Gastrocnemius medialis (tissue), 4 donors: ENCODE measurements at regions not wholly inside any gene's neighbourhood (a gene's known extent, or its start where the extent isn't known, plus 50 kb on each side); places are given as distances from the start of the nearest gene placed in this dataset.

ENCODE experiments used
- ATAC-seq, 2 donors: fragments of 150-250 bp; one replicate each; pipeline ENCODE4 v1.9.1; 2016
- DNase-seq, 2 donors: peaks; one replicate each; pipeline ENCODE4 v3.0.0-alpha.2; 2019
- H3K27ac ChIP-seq, 4 donors: fragments of 200-600 bp; sonication (generic); 1 replicate in 1 of 4; 2 replicates in 3 of 4; pipeline ENCODE4 v1.5.1; 2016 to 2018; ENCODE audit warnings: mild to moderate bottlenecking in 2 of 4, moderate library complexity in 1 of 4
- H3K27me3 ChIP-seq, 3 donors: fragments of 200-600 bp; sonication (generic) in 2 of 3; 1 replicate in 1 of 3; 2 replicates in 2 of 3; pipeline versions ENCODE4 v1.5.1 to v1.6.0; 2016 to 2019; ENCODE audit warnings: mild to moderate bottlenecking in 1 of 3, moderate library complexity in 1 of 3
- H3K36me3 ChIP-seq, 2 donors: fragments of 200-600 bp; sonication (generic) in 1 of 2; one replicate each; pipeline ENCODE4 v1.5.1; 2017 to 2018
- H3K4me1 ChIP-seq, 2 donors: fragments of 200-600 bp; sonication (generic) in 1 of 2; one replicate each; pipeline ENCODE4 v1.5.1; 2016 to 2017; ENCODE audit warnings: mild to moderate bottlenecking in 2 of 2
- H3K4me3 ChIP-seq, 4 donors: fragments of 200-600 bp; sonication (generic) in 3 of 4; 1 replicate in 1 of 4; 2 replicates in 3 of 4; pipeline ENCODE4 v1.5.1; 2016 to 2019; ENCODE audit warnings: mild to moderate bottlenecking in 2 of 4
- H3K9me3 ChIP-seq, 3 donors: fragments of 200-600 bp; sonication (generic) in 2 of 3; 1 replicate in 1 of 3; 2 replicates in 2 of 3; pipeline ENCODE4 v1.5.1; 2016 to 2019
- POLR2A ChIP-seq, 2 donors: fragments of 450-650 bp; IDR thresholded peaks; one replicate each; pipeline ENCODE4 v1.6.1; 2017; ENCODE audit warnings: antibody characterized with exemption in 2 of 2, mild to moderate bottlenecking in 2 of 2, moderate library complexity in 2 of 2
- in situ Hi-C, 4 donors: fragments of 200-750 bp; cut with MboI; loops; one replicate each; pipeline versions ENCODE4 v1.15.0 to v1.8.0; 2017; ENCODE audit warnings: low sequenced_read_pairs in 4 of 4
- intact Hi-C: fragments of 100-400 bp; cut with DNase I; formaldehyde crosslinking; loops from one replicate; pipeline ENCODE4 v1.15.1; 2023; ENCODE audit warnings: low total_unique reads
- TF ChIP-seq, protein P1 (sequence below), 5 experiments: fragments of 450-650 bp in 3 of 5; fragments of 200-600 bp in 2 of 5; sonication (generic) in 2 of 5; IDR thresholded peaks in 4 of 5; conservative IDR thresholded peaks in 1 of 5; 1 replicate in 4 of 5; 2 replicates in 1 of 5; pipeline ENCODE4 v1.5.1; 2016 to 2019; ENCODE audit warnings: antibody characterized with exemption in 5 of 5, mild to moderate bottlenecking in 3 of 5, moderate library complexity in 3 of 5

DNA sequence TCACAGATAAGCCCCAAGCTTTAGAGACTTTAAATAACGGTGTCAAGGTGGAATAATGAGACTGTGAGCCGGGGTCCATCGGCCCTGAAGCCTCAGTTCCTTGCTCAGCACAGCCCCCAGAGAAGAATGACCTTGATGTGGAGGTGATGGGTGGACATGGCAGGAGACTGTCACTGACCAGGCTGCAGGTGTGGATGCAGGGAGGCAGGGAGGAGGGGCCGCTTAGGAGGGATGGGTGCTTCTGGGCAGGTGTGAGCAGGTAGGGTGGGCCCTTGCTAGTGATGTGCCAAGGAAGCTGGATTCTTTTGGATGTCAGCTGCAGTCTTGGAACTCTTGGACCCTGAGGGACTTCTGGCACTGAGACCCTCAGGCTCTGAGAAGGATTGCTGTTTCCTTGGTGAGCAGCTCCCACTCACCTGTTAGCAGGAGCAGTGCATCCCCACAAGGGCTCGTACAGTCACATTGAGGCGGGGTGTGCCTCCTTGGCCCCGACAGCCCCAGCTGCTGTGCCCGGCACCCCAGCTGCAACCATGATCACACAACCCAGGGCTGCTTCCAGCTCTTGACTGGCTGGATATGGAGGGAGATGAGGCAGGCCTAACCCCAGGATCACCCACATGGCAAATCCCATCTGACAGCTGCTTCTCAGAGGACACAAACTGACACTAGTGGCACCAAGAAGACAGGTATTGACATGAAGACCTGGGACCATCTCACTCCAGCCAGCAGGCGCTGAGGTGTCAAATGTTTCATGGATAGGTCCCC, 209.8 kb upstream of the HDAC4 start:
- ATAC-seq: no peak
- intact Hi-C loops: no loop called here
- in situ Hi-C loops: no loop called here
- DNase-seq: no peak
- TF ChIP-seq, protein P1, sequence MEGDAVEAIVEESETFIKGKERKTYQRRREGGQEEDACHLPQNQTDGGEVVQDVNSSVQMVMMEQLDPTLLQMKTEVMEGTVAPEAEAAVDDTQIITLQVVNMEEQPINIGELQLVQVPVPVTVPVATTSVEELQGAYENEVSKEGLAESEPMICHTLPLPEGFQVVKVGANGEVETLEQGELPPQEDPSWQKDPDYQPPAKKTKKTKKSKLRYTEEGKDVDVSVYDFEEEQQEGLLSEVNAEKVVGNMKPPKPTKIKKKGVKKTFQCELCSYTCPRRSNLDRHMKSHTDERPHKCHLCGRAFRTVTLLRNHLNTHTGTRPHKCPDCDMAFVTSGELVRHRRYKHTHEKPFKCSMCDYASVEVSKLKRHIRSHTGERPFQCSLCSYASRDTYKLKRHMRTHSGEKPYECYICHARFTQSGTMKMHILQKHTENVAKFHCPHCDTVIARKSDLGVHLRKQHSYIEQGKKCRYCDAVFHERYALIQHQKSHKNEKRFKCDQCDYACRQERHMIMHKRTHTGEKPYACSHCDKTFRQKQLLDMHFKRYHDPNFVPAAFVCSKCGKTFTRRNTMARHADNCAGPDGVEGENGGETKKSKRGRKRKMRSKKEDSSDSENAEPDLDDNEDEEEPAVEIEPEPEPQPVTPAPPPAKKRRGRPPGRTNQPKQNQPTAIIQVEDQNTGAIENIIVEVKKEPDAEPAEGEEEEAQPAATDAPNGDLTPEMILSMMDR (IDR thresholded peaks at IDR 0.05 in 4 of 5, conservative IDR thresholded peaks at IDR 0.05 in 1 of 5): no peak
- no peak for TF ChIP-seq POLR2A (IDR thresholded peaks at IDR 0.05)
- no peaks in the 10 kb centered on the region for H3K36me3 ChIP-seq
- no peaks in the 10 kb centered on the region for H3K9me3 ChIP-seq
- peaks cover 0 to 4% (median 0%) of the 10 kb centered on the region in 3 donors for H3K27me3 ChIP-seq
- no peak overlapping the region for H3K27ac ChIP-seq
- H3K4me3 ChIP-seq: no peak overlapping the region
- no peaks in the 10 kb centered on the region for H3K4me1 ChIP-seq

DNA sequence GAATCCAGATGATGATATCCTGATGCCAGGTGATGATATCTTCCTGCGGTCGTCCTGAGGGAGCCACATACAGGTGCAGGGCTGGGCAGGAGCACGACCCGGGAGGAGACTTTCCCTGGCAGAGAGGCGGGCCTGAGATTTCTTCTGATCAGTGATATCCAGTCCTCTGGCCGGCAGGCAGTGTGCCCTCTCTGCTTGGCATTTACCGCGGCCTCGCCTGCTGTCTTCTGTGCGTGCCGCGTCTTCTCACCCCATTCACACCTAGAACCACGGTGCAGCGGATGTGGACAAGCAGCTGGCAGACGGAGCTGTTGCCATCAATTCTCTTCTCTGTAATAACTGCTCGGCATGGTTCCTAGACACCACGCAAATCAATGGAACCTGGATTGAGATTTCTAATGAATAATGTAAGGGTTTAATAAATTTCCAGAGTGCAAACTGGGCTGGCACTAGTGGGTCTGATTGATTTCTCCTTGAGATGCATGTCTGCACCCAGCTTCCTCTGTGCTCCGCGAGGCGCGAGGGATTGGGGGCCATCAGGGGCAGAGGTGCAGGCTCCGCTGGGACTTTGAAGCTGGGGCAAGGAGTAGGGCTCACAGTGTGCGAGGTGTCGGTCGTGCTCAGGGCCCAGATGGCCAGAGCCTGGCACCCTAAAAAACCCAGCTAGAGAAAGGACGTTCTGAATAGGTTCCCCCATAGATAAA, 208.9 kb upstream of the HDAC4 start:
- DNase-seq (no peak), ATAC-seq (no peak)
- Histone ChIP-seq H3K36me3 (no peaks in the 10 kb centered on the region), H3K27me3 (peaks cover 0 to 4% (median 0%) of the 10 kb centered on the region in 3 donors), H3K4me1 (no peaks in the 10 kb centered on the region), H3K9me3 (no peaks in the 10 kb centered on the region), H3K4me3 (no peak overlapping the region), H3K27ac (no peak overlapping the region)
- TF ChIP-seq POLR2A (IDR thresholded peaks at IDR 0.05): no peak
- TF ChIP-seq, protein P1 (IDR thresholded peaks at IDR 0.05 in 4 of 5, conservative IDR thresholded peaks at IDR 0.05 in 1 of 5): no peak
- in situ Hi-C loops (no loop called here), intact Hi-C loops (no loop called here)

DNA sequence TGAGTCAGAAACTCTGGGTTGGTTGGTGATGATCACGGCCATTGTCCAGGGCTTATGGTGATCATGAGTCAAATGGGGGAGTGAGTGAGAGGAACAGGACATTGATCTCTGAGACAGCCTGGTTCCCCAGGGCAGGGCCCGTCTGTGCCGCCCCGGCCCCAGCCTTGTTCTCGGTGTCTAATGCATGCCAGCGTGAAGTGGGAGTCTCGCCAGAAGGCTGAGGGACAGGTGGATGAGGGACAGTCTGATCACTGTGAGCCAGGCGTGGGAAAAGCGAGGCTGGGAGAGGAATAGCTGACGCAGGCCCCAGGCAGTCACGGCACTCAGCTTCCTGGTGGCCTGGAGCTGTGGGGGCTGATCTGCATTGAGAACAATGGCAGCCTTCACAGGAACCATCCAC, 208.3 kb upstream of the HDAC4 start:
- intact Hi-C loops: no loop called here

DNA sequence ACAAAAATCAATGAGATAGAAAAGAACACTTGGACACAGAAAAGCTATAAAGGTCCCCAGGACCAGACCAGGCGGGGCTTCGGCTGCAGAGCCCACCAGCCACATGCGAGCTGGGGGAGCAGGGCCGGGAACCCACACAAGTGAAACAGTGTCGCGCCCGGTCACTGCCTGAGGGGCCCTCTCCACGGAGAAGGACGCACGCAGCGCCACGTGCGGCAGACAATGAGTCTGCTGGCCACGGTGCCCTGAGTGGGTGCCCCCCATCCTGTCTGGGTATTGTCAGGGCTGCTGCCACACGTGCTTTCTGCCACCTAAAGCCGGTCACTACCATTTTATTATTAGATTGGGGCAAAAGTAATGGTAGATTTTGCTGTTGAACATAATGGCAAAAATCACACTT, 207.9 kb upstream of the HDAC4 start:
- no peak overlapping the region for H3K4me3 ChIP-seq
- no peaks in the 10 kb centered on the region for H3K9me3 ChIP-seq
- intact Hi-C loops: no loop called here
- no peak for ATAC-seq
- no peak overlapping the region for H3K27ac ChIP-seq
- peaks cover 0 to 4% (median 0%) of the 10 kb centered on the region in 3 donors for H3K27me3 ChIP-seq
- TF ChIP-seq, protein P1 (IDR thresholded peaks at IDR 0.05 in 4 of 5, conservative IDR thresholded peaks at IDR 0.05 in 1 of 5): no peak
- no peak for TF ChIP-seq POLR2A (IDR thresholded peaks at IDR 0.05)
- no peaks in the 10 kb centered on the region for H3K4me1 ChIP-seq
- DNase-seq: no peak
- in situ Hi-C loops: no loop called here
- no peaks in the 10 kb centered on the region for H3K36me3 ChIP-seq

More for the DNA sequence above, 208.3 kb upstream of the HDAC4 start:
- H3K4me1 ChIP-seq: no peaks in the 10 kb centered on the region
- H3K9me3 ChIP-seq: no peaks in the 10 kb centered on the region
- H3K27me3 ChIP-seq: peaks cover 0 to 4% (median 0%) of the 10 kb centered on the region in 3 donors
- no peak for DNase-seq
- no peak overlapping the region for H3K27ac ChIP-seq
- no peak overlapping the region for H3K4me3 ChIP-seq
- TF ChIP-seq, protein P1 (IDR thresholded peaks at IDR 0.05 in 4 of 5, conservative IDR thresholded peaks at IDR 0.05 in 1 of 5): no peak
- TF ChIP-seq POLR2A (IDR thresholded peaks at IDR 0.05): no peak
- in situ Hi-C loops: no loop called here
- ATAC-seq: no peak
- no peaks in the 10 kb centered on the region for H3K36me3 ChIP-seq
